ENCODE measurements at regions not wholly inside any gene's neighbourhood (a gene's known extent, or its start where the extent isn't known, plus 50 kb on each side); places are given as distances from the start of the nearest gene placed in this dataset.

DNA sequence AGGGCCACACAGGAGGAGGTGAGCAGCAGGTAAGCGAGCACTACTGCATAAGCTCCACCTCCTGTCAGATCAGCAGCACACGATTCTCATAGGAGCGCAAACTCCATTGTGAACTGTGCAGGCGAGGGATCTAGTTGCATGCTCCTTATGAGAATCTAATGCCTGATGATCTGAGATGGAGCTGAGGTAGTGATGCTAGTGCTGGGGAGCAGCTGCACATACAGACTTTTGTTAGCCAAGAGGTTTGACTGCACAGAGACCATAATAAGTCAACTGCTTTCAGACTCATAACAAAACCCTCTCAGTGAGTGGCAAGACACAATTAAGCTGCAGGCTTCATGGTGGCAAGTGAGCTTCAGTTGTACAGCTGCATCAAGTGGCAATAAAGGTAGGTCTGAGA, 83.4 kb downstream of the PSMG1 start (continued):
- TF ChIP-seq, protein P1, sequence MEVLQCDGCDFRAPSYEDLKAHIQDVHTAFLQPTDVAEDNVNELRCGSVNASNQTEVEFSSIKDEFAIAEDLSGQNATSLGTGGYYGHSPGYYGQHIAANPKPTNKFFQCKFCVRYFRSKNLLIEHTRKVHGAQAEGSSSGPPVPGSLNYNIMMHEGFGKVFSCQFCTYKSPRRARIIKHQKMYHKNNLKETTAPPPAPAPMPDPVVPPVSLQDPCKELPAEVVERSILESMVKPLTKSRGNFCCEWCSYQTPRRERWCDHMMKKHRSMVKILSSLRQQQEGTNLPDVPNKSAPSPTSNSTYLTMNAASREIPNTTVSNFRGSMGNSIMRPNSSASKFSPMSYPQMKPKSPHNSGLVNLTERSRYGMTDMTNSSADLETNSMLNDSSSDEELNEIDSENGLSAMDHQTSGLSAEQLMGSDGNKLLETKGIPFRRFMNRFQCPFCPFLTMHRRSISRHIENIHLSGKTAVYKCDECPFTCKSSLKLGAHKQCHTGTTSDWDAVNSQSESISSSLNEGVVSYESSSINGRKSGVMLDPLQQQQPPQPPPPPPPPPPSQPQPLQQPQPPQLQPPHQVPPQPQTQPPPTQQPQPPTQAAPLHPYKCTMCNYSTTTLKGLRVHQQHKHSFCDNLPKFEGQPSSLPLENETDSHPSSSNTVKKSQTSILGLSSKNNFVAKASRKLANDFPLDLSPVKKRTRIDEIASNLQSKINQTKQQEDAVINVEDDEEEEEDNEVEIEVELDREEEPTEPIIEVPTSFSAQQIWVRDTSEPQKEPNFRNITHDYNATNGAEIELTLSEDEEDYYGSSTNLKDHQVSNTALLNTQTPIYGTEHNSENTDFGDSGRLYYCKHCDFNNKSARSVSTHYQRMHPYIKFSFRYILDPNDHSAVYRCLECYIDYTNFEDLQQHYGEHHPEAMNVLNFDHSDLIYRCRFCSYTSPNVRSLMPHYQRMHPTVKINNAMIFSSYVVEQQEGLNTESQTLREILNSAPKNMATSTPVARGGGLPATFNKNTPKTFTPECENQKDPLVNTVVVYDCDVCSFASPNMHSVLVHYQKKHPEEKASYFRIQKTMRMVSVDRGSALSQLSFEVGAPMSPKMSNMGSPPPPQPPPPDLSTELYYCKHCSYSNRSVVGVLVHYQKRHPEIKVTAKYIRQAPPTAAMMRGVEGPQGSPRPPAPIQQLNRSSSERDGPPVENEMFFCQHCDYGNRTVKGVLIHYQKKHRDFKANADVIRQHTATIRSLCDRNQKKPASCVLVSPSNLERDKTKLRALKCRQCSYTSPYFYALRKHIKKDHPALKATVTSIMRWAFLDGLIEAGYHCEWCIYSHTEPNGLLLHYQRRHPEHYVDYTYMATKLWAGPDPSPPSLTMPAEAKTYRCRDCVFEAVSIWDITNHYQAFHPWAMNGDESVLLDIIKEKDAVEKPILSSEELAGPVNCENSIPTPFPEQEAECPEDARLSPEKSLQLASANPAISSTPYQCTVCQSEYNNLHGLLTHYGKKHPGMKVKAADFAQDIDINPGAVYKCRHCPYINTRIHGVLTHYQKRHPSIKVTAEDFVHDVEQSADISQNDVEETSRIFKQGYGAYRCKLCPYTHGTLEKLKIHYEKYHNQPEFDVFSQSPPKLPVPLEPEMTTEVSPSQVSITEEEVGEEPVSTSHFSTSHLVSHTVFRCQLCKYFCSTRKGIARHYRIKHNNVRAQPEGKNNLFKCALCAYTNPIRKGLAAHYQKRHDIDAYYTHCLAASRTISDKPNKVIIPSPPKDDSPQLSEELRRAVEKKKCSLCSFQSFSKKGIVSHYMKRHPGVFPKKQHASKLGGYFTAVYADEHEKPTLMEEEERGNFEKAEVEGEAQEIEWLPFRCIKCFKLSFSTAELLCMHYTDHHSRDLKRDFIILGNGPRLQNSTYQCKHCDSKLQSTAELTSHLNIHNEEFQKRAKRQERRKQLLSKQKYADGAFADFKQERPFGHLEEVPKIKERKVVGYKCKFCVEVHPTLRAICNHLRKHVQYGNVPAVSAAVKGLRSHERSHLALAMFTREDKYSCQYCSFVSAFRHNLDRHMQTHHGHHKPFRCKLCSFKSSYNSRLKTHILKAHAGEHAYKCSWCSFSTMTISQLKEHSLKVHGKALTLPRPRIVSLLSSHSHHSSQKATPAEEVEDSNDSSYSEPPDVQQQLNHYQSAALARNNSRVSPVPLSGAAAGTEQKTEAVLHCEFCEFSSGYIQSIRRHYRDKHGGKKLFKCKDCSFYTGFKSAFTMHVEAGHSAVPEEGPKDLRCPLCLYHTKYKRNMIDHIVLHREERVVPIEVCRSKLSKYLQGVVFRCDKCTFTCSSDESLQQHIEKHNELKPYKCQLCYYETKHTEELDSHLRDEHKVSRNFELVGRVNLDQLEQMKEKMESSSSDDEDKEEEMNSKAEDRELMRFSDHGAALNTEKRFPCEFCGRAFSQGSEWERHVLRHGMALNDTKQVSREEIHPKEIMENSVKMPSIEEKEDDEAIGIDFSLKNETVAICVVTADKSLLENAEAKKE (CRISPR knock-in tag; IDR thresholded peaks at IDR 0.05) = no peak
- no peak for TF ChIP-seq ZNF331 (CRISPR knock-in tag; IDR thresholded peaks at IDR 0.05; ENCODE audit: low read depth)
- TF ChIP-seq, protein P2, sequence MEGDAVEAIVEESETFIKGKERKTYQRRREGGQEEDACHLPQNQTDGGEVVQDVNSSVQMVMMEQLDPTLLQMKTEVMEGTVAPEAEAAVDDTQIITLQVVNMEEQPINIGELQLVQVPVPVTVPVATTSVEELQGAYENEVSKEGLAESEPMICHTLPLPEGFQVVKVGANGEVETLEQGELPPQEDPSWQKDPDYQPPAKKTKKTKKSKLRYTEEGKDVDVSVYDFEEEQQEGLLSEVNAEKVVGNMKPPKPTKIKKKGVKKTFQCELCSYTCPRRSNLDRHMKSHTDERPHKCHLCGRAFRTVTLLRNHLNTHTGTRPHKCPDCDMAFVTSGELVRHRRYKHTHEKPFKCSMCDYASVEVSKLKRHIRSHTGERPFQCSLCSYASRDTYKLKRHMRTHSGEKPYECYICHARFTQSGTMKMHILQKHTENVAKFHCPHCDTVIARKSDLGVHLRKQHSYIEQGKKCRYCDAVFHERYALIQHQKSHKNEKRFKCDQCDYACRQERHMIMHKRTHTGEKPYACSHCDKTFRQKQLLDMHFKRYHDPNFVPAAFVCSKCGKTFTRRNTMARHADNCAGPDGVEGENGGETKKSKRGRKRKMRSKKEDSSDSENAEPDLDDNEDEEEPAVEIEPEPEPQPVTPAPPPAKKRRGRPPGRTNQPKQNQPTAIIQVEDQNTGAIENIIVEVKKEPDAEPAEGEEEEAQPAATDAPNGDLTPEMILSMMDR (conservative IDR thresholded peaks at IDR 0.05; ENCODE audit: low read depth in 2 of 2) = no peak
- no peak for TF ChIP-seq EZH2phosphoT487 (IDR thresholded peaks at IDR 0.05; ENCODE audit: unreplicated experiment)
- TF ChIP-seq JUNB (IDR thresholded peaks at IDR 0.05; ENCODE audit: unreplicated experiment) = no peak

DNA sequence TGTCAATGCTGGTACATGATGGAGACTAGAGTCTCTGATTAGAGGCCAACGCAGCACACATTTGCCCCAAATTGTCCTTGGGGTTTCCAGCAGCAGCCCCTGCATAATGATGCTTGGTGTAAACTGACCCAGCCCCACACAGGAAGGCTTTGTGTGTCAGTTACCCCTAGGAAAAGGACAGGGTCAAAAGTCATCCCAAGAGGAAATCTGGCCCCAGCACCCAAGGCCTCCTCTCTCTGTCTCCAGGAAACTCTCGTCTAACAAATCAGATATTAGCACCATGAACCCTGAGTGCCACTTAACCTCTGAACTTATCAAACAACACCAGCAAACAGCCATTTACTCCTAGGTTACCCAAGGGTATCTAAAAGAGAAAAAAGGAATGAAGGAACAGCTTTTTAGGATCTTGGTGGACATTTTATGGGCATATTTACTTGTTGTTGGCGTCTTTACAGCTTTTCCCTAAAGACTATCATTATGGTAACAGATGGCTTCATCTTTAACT, 84.5 kb downstream of the PSMG1 start:
- H3K4me3 Mint-ChIP-seq = no peak overlapping the region
- Histone ChIP-seq H3K4me3 (no peak overlapping the region), H3K27ac (ENCODE audit: low read depth) (no peak overlapping the region), H4K20me1 (replicated peaks; ENCODE audit: insufficient read depth) (no peaks in the 10 kb centered on the region), H3K79me2 (replicated peaks; ENCODE audit: insufficient read depth) (no peaks in the 10 kb centered on the region), H3K27me3 (ENCODE audit: insufficient read depth) (no peaks in the 10 kb centered on the region), H3K4me1 (ENCODE audit: insufficient read depth) (peaks cover 10% of the 10 kb centered on the region; the same call in 1 of the 2 replicates), H3K4me2 (no peak overlapping the region), H3K36me3 (ENCODE audit: insufficient read depth) (no peaks in the 10 kb centered on the region), H3F3A (replicated peaks; ENCODE audit: low read depth) (no peaks in the 10 kb centered on the region), H3K9me2 (ENCODE audit: insufficient read depth) (peaks cover 6% of the 10 kb centered on the region; the same call in 1 of the 2 replicates), H2AFZ (peak overlapping the region; percentile 93; the same call in 1 of the 2 replicates)
- H3K9me3 Mint-ChIP-seq = peaks cover 8% of the 10 kb centered on the region
- H3K27me3 Mint-ChIP-seq (ENCODE audit: insufficient read depth, low read depth, poor library complexity) = peaks cover 2% of the 10 kb centered on the region
- DNase-seq (ENCODE audit: low spot score) = no peak
- ATAC-seq = no peak
- H3K36me3 Mint-ChIP-seq (ENCODE audit: low read depth) = peaks cover 3% of the 10 kb centered on the region; the same call in 1 of the 3 replicates
- TF ChIP-seq NANOG (IDR thresholded peaks at IDR 0.05; ENCODE audit: borderline replicate concordance) = no peak
- TF ChIP-seq, protein P2 (conservative IDR thresholded peaks at IDR 0.05; ENCODE audit: low read depth in 2 of 2) = no peak
- TF ChIP-seq, protein P3, sequence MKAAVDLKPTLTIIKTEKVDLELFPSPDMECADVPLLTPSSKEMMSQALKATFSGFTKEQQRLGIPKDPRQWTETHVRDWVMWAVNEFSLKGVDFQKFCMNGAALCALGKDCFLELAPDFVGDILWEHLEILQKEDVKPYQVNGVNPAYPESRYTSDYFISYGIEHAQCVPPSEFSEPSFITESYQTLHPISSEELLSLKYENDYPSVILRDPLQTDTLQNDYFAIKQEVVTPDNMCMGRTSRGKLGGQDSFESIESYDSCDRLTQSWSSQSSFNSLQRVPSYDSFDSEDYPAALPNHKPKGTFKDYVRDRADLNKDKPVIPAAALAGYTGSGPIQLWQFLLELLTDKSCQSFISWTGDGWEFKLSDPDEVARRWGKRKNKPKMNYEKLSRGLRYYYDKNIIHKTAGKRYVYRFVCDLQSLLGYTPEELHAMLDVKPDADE (IDR thresholded peaks at IDR 0.05) = no peak
- no peak for TF ChIP-seq CREB1 (CRISPR knock-in tag; IDR thresholded peaks at IDR 0.05; ENCODE audit: low read depth)
- H3K27ac Mint-ChIP-seq = no peak overlapping the region
- peaks cover 15% of the 10 kb centered on the region for H3K4me1 Mint-ChIP-seq
